ENCODE measurements at regions not wholly inside any gene's neighbourhood (a gene's known extent, or its start where the extent isn't known, plus 50 kb on each side); places are given as distances from the start of the nearest gene placed in this dataset.
A peak's percentile ranks its signal among the peaks of the same experiment; 100 is the strongest.

DNA sequence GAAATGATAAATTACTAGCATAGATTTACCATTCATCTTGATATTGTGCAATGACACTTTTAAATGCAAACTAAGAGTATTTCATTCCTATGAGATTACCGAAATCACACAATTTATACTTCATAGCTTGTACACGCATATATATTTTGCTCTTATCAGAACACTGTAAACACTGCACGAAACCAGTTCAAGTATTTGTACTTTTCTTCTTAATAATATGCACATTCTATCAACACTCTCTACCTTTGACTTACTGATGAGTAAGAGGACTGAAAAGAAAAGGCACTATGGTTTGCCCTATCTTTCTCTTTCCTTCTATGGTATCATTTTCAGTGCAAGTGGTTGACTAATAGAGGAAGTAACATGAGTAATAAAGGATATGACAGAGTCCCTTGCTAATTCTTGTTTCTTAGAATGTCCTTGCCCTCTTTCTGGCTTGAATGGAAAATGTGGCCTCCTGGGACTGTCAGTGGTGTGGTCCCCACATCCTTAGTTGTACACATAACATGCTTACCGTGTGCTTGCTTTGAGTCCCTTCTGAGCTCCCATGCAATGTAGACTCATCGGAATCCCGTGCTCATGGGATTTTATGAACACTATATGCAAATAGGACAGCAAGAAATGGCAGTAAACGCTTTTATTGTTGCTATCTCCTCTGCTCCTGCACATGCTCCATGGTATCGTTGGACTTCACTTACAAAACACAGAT lies 363.5 kb upstream of the TNP1 start:
- H3K27ac ChIP-seq = no peak overlapping the region
- no peak overlapping the region for H3K4me3 ChIP-seq

DNA sequence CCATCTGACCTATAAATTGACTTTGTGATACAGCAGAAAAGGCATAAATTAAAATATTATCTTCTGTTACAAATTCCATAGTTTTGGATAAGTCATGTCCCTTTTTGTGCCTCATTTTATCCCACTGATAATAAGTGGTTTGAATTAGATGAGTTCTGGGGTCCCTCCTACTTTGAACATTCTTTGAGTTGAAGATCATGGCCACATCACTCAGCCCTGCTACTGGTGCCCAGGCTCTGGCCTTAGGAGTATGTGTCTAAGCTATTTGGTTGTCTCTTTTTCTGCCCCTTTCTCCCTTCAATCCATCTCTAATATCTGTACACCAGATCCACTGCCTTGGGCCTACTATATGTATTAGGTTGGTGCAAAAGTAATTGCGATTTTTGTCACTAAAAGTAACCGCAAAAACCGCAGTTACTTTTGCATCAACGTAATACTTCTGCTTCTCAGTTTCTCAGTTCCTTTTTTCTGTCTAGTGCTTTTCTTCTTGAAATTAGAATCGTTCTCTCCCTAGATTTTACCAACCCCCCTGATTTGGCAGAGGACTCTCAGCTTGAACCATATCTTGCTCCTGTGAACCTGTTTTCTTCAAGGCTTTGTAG lies 362.5 kb upstream of the TNP1 start:
- peak overlapping the region in 1 of 21 experiments; percentile 10 for H3K27ac ChIP-seq
- H3K4me3 ChIP-seq = no peak overlapping the region

DNA sequence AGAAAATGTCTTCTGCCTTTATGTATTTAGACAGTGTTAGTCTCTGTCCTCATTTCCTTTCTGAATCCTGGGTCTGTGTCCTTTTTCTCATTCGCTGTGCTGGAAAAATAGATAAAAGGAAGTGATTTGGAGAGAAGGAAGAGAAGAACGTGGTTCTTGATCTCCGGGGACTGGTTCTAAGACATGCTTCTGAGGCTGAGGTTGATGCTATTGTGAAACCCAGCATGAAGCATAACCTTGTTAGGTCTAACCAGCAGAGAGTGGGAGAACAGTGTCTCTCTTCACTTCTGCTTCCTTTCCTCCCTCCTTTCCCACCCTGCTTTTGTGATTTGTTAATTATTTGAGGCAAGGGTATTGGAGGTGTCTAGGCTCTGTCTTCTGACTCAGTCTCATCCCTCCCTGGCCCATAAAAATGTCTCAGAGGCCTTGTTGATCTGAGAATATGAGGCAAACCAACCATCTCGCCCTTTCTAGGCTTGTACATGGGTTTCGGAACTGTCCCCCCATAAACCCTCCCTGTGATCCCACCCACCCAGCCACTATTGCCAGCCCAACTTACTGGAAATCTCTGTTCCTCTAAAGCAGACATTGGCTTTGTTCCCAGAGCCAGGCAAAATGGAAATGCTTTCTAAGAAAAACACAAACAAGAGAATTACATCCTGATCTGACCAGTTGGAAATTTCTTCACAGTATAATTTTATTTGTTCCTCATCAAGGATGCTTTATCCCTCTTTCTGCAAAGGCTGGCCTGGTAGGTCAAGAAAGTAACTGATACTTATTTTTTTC lies 360.6 kb upstream of the TNP1 start:
- H3K4me3 ChIP-seq = no peak overlapping the region
- H3K27ac ChIP-seq = no peak overlapping the region

DNA sequence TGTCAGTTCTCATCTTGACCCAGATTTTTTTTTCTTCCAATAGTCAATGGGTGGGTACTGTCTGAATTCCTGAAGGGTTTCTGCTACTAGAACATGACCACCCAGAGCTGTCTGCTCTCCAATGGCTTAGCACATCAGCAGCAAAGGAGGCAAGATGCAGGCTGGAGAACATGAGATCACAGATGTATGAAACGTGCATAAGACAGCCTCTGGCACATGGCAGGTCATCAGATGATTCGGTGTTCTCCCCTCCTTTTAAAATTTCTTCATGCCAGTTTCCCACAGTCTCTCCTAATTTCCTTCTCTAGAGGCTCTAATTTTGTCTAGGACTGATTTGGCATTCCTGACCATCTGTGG lies 359.3 kb upstream of the TNP1 start:
- Histone ChIP-seq H3K4me3 (no peak overlapping the region), H3K27ac (no peak overlapping the region)

DNA sequence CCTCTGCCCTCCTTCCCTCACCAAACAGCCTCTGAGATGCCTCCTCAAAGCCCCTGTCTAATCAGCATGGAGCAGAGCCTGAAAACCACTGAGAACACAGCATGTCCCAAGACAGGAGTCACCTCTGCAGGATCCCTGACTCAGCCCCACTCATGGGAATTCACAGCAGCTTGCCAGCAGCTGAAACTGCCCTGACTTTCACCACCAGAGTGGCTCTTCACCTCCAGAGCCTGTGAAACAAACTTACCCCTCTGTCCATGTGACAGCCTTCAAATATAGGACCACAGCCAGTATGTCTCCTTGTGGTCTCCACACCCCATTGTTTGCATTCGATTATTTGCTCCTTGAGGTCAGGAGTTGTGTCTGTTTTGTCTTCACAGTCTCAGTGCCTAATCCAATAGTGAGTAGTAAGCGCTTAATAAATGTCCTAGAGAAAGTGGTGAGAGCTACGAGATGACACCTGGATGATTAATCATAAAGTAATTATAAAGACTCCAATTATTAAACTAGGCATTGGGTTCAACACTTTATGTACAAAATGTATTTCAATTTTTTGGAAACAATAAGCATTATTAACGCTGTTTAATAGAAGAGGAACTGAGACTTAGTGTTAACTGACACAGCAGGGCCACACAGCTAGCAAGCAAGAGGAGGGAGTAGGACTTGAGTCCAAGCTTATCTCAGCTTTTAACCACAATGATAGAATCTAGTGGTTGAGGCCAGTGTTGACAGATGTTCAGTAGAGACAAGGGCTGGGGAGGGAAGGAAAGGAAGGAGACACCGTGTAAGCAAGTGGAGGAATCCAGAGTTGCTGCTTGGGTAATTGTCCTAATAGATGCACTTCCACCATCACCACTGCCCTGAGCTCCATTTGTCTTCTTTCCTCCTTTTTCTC lies 358.7 kb upstream of the TNP1 start:
- no peak overlapping the region for H3K4me3 ChIP-seq
- H3K27ac ChIP-seq = no peak overlapping the region

DNA sequence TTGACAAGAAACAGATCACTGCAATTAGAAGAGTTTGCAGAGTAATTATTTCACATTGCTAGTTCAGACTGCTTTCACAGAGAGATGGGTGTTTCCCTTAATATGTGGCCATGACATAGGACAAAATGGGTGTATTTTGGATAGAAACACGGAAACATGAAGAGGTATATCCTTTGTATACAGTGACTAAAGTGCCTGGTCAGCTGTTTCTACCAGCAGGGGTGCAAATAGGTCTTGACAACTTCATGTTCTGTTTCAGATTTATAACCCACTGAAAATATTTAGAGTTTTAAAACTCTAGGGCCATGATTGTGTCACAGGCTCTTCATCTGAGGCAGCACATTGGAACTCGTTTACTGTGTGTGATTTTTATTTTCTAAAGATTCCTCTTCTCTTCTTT lies 357.1 kb upstream of the TNP1 start:
- Histone ChIP-seq H3K4me3 (no peak overlapping the region), H3K27ac (no peak overlapping the region)

DNA sequence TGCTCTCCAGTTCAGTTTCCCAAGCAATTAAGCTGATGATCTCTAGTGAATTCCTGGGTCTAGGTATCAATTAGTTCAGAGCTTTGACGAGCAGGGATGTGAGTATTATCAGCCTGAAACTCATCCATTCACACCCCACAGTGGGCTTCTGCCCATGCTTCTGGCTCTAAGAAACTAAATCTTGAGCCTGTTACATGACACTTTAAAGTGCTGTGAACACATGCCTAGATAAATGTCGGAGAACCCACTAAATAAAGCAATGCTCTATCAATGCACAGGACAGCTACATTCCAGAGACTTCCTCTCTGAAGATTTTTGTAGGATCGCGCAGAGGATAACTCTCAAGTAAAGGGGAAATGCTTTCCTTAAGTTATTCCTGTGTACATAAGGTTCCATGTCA lies 356.5 kb upstream of the TNP1 start:
- H3K4me3 ChIP-seq = no peak overlapping the region
- no peak overlapping the region for H3K27ac ChIP-seq

DNA sequence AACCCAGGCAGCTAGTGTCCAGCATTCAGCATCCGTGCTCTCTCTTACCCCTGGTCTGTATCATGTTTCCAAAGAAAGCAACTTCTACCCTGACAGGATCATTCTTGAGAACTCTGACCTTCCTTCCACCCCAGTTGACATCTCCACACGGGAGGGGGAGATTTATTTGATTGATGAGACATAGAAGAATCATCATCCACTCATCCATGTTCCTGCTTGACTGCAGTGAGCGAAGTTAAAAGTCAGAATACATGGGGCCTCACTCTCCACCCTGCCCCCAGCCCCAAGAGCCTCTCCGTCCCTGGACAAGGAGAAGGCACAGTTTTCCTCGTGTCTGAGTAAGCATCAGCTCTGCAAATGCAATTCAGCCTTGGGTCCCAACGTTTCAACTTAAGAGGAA lies 356.0 kb upstream of the TNP1 start:
- H3K4me3 ChIP-seq = no peak overlapping the region
- H3K27ac ChIP-seq = no peak overlapping the region

DNA sequence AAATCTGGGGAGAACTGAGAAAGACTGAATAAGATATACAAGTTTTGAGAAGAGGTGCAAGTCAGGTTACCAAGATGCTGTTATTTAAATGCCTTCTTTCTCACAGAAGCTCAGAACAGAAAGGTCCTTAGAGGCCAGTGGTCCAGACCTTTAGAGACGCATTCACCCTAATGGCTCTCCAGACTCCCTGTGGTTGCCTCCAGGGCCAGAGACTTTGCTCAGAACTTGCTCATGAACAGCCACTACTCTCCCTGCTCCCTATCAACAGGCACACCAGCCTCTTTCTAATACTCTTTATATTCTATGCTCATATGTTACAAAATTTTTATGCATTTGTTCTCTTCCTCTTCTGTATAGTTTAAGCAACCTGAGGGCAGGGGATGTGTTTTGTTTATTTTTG lies 349.0 kb upstream of the TNP1 start:
- Histone ChIP-seq H3K27ac (no peak overlapping the region), H3K4me3 (no peak overlapping the region)

DNA sequence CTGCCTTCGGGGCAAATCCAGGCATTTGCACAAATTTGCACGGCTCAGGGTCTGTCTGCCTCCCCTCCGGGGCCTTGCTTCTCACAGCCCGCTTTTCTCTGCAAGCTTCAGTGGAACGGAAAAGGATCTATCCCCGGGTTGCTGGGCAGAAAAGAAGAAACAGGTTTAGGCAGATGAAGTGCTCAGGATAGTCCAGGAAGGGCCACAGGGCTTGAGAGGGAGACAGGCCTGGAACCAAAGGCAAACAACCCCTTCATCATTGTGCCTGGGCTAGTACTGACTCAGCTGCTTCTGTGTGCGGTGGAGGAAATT lies 347.8 kb upstream of the TNP1 start:
- Histone ChIP-seq H3K27ac (no peak overlapping the region), H3K4me3 (no peak overlapping the region)

DNA sequence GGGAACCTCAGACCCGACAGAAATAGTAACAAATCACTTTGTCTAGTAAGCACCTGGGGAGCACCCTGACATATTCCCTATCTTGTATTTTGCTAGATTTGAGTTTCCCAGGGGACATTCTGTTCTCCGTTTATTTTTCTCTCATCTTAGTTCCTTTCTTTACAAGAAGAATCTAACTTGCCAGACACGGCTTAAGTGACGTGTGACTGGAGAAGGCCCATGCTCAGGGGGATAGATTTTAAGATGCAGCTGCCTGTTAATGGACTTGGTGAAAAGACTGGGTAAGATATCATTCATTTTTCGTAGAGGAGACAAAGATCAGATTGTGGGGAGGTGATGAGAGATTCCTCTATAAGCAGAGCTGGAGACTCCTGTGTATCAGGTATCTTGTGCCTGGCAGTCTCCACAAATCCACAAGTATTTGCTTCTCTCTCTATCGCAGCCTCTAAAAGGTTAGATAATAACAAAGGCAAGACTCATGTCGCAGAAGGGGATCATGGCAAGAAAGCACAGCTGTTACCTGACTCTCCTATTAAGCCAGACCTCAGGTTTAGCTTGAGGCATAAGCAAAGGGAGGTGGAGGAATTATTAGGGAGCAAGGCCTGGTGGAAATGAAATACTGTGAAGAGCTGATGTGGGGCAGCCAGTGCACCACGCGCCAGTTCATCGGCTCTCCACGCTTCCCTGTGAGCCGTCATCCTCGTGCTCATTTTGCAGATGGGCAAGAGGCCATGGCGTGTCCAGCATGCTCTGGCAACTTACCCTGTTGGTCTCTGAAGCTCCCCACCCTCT lies 347.2 kb upstream of the TNP1 start:
- H3K4me3 ChIP-seq = no peak overlapping the region
- no peak overlapping the region for H3K27ac ChIP-seq

DNA sequence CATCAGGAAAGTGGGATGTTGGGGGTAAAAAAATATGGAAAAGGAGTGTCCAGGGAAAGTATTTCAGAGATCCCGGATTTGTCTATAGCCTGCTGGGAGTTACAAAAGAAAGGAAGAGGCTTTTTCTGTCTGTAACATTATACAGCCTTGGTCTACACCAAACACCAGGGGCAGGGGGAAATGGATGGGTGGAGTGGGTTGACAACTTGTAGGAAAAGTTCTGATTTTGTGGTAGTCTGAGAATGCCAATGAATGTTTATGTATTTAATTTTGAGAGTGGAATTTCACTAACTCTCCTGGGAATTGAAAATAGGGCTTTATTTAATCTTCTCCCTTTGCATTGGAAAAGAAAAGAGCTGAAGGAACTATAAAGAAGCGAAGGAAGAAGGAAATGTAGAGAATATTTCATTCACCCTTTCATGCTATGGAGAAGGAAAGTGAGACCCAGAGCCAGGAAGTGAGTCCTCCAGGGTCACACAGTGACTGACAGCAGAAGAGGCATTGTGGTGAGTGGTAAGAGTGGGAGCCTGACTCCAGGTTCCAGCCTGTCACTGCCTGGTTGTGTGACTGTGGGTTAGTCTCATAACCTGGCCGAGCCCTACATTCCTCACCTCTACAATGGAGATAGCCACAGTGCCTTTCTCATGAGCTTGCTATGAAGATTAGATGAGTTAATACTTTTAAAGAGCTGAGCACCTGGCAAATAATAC lies 346.3 kb upstream of the TNP1 start:
- Histone ChIP-seq H3K27ac (no peak overlapping the region), H3K4me3 (no peak overlapping the region)

DNA sequence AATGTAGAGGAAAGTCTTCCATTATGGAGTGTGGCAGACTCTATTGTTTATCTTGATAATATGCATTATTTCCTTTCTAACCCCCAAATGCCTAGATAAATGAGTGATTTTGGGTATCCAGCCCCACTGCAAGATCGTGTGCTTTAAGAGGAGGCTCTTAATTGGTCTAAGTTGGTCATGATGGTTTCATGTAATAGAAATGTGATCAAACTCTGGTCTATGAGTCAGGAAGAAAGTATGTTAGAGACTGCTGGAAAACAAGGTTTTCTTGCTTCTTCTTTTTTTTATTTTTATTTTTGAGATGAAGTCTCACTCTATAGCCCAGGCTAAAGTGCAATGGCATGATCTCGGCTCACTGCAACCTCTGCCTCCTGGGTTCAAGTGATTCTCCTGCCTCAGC lies 344.5 kb upstream of the TNP1 start:
- no peak overlapping the region for H3K4me3 ChIP-seq
- no peak overlapping the region for H3K27ac ChIP-seq

DNA sequence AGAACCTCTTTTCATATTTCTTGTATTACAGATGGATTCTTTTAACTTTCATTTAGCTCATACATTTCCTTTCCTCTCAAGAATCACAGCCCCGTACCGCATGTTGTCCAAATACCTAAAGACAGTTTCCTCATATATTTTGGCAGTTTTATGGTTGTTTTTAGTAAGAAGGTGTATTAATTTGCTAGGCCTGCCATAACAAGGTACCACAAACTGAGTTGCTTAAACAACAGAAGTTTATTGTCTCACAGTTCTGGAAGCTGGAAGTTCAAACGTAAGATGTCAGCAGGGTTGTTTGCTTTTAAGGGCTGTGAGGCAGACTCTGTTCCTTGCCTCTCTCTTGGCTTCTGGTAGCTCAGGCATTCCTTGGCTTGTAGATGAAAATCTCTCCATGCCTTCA lies 343.2 kb upstream of the TNP1 start:
- Histone ChIP-seq H3K27ac (no peak overlapping the region), H3K4me3 (no peak overlapping the region)

DNA sequence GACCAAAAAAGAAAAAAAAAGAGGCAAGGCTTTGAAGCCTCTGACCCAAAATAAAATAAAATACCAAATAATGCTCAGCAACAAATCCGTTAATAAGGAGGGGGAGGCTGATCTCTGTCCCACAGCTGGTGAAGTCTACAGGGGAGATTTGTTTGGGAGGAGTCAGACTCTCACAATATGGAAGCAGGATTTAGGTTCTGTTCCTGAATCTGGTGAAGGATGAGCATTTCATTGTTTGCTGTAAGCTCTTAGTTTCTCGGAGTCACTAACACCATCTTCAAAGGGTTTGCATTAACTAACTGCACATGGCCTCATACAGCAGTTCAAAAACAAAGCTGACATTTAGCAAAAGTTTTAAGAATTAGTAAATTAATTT lies 339.4 kb upstream of the TNP1 start:
- no peak overlapping the region for H3K27ac ChIP-seq
- H3K4me3 ChIP-seq = no peak overlapping the region

DNA sequence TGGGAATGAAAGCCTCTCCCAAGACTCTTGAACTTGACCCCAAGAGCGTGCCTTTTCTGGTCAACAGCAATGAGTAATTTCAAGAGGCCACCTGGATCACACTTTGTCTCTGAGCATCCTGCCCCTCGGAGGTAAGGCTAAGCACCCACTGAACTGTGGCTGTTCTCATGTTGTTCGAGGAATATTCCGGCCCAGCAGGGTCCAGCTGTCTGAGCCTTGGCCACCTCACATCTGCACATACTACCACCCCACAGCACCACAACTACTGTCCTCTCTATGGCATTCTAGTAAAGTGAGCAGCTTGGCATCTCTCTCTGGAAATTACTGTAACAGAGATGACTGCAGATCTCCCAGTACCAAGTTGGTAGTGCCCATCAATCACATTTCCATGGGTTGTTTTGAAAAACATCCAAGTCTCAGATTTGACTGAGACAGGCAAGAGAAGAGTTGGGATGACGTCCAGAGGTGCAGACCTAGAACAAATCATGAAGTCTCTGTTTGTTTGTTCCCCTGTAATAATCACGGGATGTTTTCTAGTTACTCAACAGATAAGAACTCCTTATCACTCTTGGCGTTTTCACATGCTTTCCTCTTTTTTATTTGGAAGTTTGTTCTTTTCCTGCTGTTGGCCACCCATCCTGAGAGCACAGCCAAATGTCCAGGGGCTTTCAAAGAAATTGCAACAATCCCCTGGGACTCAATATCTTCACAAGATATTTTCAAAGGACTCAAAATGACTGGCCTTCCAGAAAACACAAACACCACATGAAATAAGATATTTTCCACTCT lies 336.0 kb upstream of the TNP1 start:
- Histone ChIP-seq H3K4me3 (no peak overlapping the region), H3K27ac (no peak overlapping the region)

DNA sequence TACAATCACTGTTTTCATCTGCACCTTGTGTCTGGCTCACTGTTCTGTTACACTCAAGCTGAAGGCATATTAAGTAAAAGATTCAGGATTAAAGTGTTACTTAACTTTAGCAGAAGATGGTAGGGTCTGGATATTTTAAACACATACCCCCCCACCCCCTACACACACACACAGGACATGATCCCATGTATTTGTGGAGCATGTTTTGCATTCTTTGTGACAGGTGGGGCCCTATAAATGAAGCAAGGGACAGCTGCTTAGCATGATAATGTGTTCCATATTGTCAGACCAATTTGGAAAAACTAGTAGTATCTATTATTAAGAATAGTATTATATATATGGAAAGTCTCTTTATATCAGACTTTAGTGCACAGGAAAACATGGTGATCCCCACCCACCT lies 335.2 kb upstream of the TNP1 start:
- H3K4me3 ChIP-seq = no peak overlapping the region
- no peak overlapping the region for H3K27ac ChIP-seq

Data from skin epidermis (tissue), 12 donors.